IMR-90 (cell line): ENCODE measurements at regions not wholly inside any gene's neighbourhood (a gene's known extent, or its start where the extent isn't known, plus 50 kb on each side); places are given as distances from the start of the nearest gene placed in this dataset.

Experiments
- BHLHE40 ChIP-seq: fragments of 150-350 bp; IDR thresholded peaks from 2 replicates; pipeline ENCODE4 v1.6.1; 2016; ENCODE audit warnings: mild to moderate bottlenecking, low read depth, low read length
- CEBPB ChIP-seq: IDR thresholded peaks from 2 replicates; pipeline ENCODE4 v1.6.1; 2012; ENCODE audit warnings: low read depth, low read length, improper control_type of control experiment
- CTCF ChIP-seq: conservative IDR thresholded peaks from 2 replicates; pipeline ENCODE4 v1.5.1; 2012; ENCODE audit warnings: mild to moderate bottlenecking, low read depth, low read length, improper control_type of control experiment
- FOS ChIP-seq: fragments of 150-350 bp; IDR thresholded peaks from 2 replicates; pipeline ENCODE4 v1.6.1; 2016; ENCODE audit warnings: low read depth, low read length
- MAFK ChIP-seq: IDR thresholded peaks from 2 replicates; pipeline ENCODE4 v1.6.1; 2012; ENCODE audit warnings: low read depth, low read length, improper control_type of control experiment
- MAZ ChIP-seq: IDR thresholded peaks from 2 replicates; pipeline ENCODE4 v1.6.1; 2012; ENCODE audit warnings: low read depth, mild to moderate bottlenecking, low read length, improper control_type of control experiment, moderate library complexity, borderline replicate concordance
- MXI1 ChIP-seq: IDR thresholded peaks from 2 replicates; pipeline ENCODE4 v1.6.1; 2012; ENCODE audit warnings: low read depth, mild to moderate bottlenecking, low read length, moderate library complexity, borderline replicate concordance
- POLR2A ChIP-seq: IDR thresholded peaks from 2 replicates; pipeline ENCODE4 v1.6.1; 2012; ENCODE audit warnings: mild to moderate bottlenecking, low read depth, low read length
- RAD21 ChIP-seq: IDR thresholded peaks from 2 replicates; pipeline ENCODE4 v1.6.1; 2012; ENCODE audit warnings: low read length, improper control_type of control experiment
- RCOR1 ChIP-seq: IDR thresholded peaks from 2 replicates; pipeline ENCODE4 v1.6.1; 2012; ENCODE audit warnings: mild to moderate bottlenecking, low read length, improper control_type of control experiment; ENCODE audit not compliant: insufficient replicate concordance
- SMC3 ChIP-seq: fragments of 150-350 bp; IDR thresholded peaks from 2 replicates; pipeline ENCODE4 v1.6.1; 2016; ENCODE audit warnings: low read depth, mild to moderate bottlenecking, antibody characterized with exemption, low read length, moderate library complexity
- USF2 ChIP-seq: fragments of 150-350 bp; IDR thresholded peaks from 2 replicates; pipeline ENCODE4 v1.6.1; 2017; ENCODE audit warnings: mild to moderate bottlenecking, antibody characterized with exemption, low read length, low read depth

GRCh38 chr18:76136701-76137100 lies 358.3 kb downstream of the ZNF516 start:
- TF ChIP-seq MAZ (no peak), MXI1 (no peak), CTCF (no peak), FOS (no peak), USF2 (no peak), BHLHE40 (no peak), CEBPB (no peak), POLR2A (no peak), SMC3 (no peak), RAD21 (no peak), MAFK (no peak), RCOR1 (no peak)
